Gastrocnemius medialis (tissue), 4 donors: ENCODE measurements at regions not wholly inside any gene's neighbourhood (a gene's known extent, or its start where the extent isn't known, plus 50 kb on each side); places are given as distances from the start of the nearest gene placed in this dataset.

ENCODE experiments used
- CTCF ChIP-seq, 5 experiments: fragments of 450-650 bp in 3 of 5; fragments of 200-600 bp in 2 of 5; sonication (generic) in 2 of 5; IDR thresholded peaks in 4 of 5; conservative IDR thresholded peaks in 1 of 5; 1 replicate in 4 of 5; 2 replicates in 1 of 5; pipeline ENCODE4 v1.5.1; 2016 to 2019; ENCODE audit warnings: antibody characterized with exemption in 5 of 5, mild to moderate bottlenecking in 3 of 5, moderate library complexity in 3 of 5
- POLR2A ChIP-seq, 2 donors: fragments of 450-650 bp; IDR thresholded peaks; one replicate each; pipeline ENCODE4 v1.6.1; 2017; ENCODE audit warnings: antibody characterized with exemption in 2 of 2, mild to moderate bottlenecking in 2 of 2, moderate library complexity in 2 of 2

DNA sequence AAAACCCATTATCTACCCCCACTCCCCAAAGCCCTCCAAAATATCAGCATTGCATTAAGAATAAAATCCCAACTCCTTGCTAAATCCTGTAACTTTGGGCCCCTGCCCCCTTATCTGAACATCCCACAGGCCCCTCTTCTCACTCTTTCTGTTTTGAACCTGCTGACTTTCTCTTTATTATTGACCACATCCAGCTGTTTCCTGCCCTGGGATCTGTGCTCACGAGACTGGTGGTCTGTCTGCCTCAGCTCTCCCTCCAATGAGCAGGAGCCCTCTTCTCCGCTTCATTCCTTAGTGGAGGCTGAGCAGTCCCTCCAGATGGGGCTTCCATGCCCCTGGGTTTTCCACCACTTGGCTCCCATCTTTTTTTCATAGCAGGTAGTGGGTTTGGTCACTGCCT, 116.9 kb downstream of the ACKR3 start:
- TF ChIP-seq CTCF (IDR thresholded peaks at IDR 0.05 in 4 of 5, conservative IDR thresholded peaks at IDR 0.05 in 1 of 5) (no peak), POLR2A (IDR thresholded peaks at IDR 0.05) (no peak)
